ENCODE measurements at regions not wholly inside any gene's neighbourhood (a gene's known extent, or its start where the extent isn't known, plus 50 kb on each side); places are given as distances from the start of the nearest gene placed in this dataset.

DNA sequence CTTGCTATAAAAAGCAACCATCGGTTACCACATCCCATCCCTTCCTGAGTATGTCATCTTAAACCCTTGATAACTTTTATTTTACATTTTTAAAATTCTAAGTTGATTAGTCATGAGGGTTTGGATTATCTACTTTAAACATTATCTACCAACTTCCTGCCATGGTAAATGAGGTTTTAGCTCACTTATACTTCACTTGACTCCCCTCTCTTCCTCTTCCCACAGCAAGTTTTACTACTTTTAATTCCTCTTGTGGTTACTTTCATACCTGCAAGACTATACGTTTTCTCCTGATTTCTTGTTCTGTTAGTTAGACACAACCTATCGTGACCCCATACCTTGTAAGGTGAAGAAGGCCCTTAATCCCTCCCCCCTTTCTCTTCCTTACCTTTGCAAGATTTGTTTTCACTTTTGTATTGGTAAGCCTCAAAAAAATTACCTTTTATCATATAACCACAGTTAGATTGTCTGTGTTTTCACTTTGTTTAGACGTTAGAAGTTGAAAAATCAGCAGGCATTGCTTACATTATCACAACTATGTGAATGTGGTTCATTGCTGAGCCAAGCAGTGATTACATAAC, 60.1 kb upstream of the OGFRL1 start:
- H2BK20ac ChIP-seq (ENCODE audit: low read length): no peak overlapping the region
- 83% methylated on average over 4 of the region's 4 CpGs; no CpG with 5 or more reads in 1 of the 2 experiments for WGBS, 2 experiments (ENCODE audit: extremely low coverage in 1 of 2, insufficient coverage in 1 of 2, insufficient read length in 1 of 2, insufficient replicate concordance in 2 of 2, low coverage in 1 of 2, low lambda C conversion rate in 2 of 2, missing lambda C conversion rate in 1 of 2)
- FAIRE-seq: no peak
- no peak overlapping the region for H2AK5ac ChIP-seq (ENCODE audit: low read depth, low read length)
- no peaks in the 10 kb centered on the region for H3K36me3 ChIP-seq (ENCODE audit: control insufficient read depth in 2 of 4, insufficient read depth in 4 of 4, low read length in 3 of 4)
- no peak overlapping the region for H3K56ac ChIP-seq (replicated peaks; ENCODE audit: insufficient read length, low read depth, low read length)
- H2BK5ac ChIP-seq (ENCODE audit: low read depth, low read length): no peak overlapping the region
- H3K4me1 ChIP-seq (replicated peaks in 1 of 4; ENCODE audit: control insufficient read depth in 3 of 4, insufficient read depth in 4 of 4, low read length in 3 of 4): no peaks in the 10 kb centered on the region
- no peak overlapping the region for H4K8ac ChIP-seq (ENCODE audit: extremely low read depth, insufficient read depth, low read length)
- H4K5ac ChIP-seq (ENCODE audit: insufficient read length, low read depth, low read length): no peak overlapping the region
- H3K4me3 ChIP-seq (ENCODE audit: extremely low read depth in 1 of 4, insufficient read depth in 2 of 4, low read depth in 3 of 4, low read length in 4 of 4): no peak overlapping the region
- no peak overlapping the region for H3K23ac ChIP-seq (ENCODE audit: insufficient read length)
- no peak overlapping the region for H2BK120ac ChIP-seq (replicated peaks; ENCODE audit: low read depth, low read length)
- H3K27ac ChIP-seq (ENCODE audit: low read depth, low read length): no peak overlapping the region
- H3K23me2 ChIP-seq (ENCODE audit: low read depth, low read length): no peaks in the 10 kb centered on the region
- H3K9me3 ChIP-seq (ENCODE audit: insufficient read depth in 2 of 2, low read depth in 1 of 2, low read length in 1 of 2): no peaks in the 10 kb centered on the region
- H4K91ac ChIP-seq (replicated peaks; ENCODE audit: insufficient read length, low read length): no peak overlapping the region
- no peak overlapping the region for H3K4ac ChIP-seq (replicated peaks; ENCODE audit: insufficient read length, low read depth, low read length)
- no peak overlapping the region for H2AFZ ChIP-seq (ENCODE audit: low read length)
- H3K79me2 ChIP-seq (ENCODE audit: control insufficient read depth in 1 of 2, insufficient read depth in 2 of 2, low read length in 2 of 2): no peaks in the 10 kb centered on the region
- H2BK12ac ChIP-seq (ENCODE audit: low read depth, low read length): no peak overlapping the region
- no peak overlapping the region for H3K4me2 ChIP-seq (ENCODE audit: insufficient read depth in 1 of 2, low read depth in 2 of 2, low read length in 2 of 2)
- no peak for DNase-seq (ENCODE audit: low read depth in 1 of 2, low spot score in 2 of 2)
- no peaks in the 10 kb centered on the region for H3K27me3 ChIP-seq (replicated peaks in 1 of 4; ENCODE audit: control insufficient read depth in 3 of 4, extremely low read depth in 1 of 4, insufficient read depth in 3 of 4, low read length in 3 of 4)
- H3K18ac ChIP-seq (ENCODE audit: extremely low read depth, low read length): no peak overlapping the region
- no peak overlapping the region for H3K9ac ChIP-seq (replicated peaks in 1 of 4; ENCODE audit: extremely low read depth in 1 of 4, low read depth in 3 of 4, low read length in 3 of 4)
- no peaks in the 10 kb centered on the region for H4K20me1 ChIP-seq (replicated peaks in 1 of 2; ENCODE audit: control insufficient read depth in 1 of 2, insufficient read depth in 2 of 2, low read length in 2 of 2)
- no peaks in the 10 kb centered on the region for H3K79me1 ChIP-seq (ENCODE audit: low read depth, low read length)
- no peak overlapping the region for H2BK15ac ChIP-seq (ENCODE audit: low read length)
- POLR2A ChIA-PET (ENCODE audit: partially characterized antibody): no interaction called here
- H3K14ac ChIP-seq (ENCODE audit: insufficient read length): no peak overlapping the region
- CTCF ChIA-PET (ENCODE audit: partially characterized antibody): interaction anchor here (1.4 kb wide), 1 partner anchor 16 kb away, joined by 4 read pairs; no protein-coding TSS in a partner anchor
- no peak for TF ChIP-seq JUN (IDR thresholded peaks at IDR 0.05; ENCODE audit: low read depth, low read length)
- TF ChIP-seq JUND (IDR thresholded peaks at IDR 0.05; ENCODE audit: low read length): no peak
- no peak for TF ChIP-seq EGR1 (IDR thresholded peaks at IDR 0.05; ENCODE audit: borderline replicate concordance, low read depth, low read length)
- TF ChIP-seq SIRT6 (IDR thresholded peaks at IDR 0.05; ENCODE audit: low read length): no peak
- no peak for TF ChIP-seq CREB1 (IDR thresholded peaks at IDR 0.05)
- TF ChIP-seq SAP30 (IDR thresholded peaks at IDR 0.05; ENCODE audit: insufficient read depth, insufficient replicate concordance, low read length): no peak
- no peak for TF ChIP-seq POLR2A (IDR thresholded peaks at IDR 0.05; ENCODE audit: control extremely low read depth in 1 of 2, low read depth in 2 of 2, low read length in 2 of 2)
- TF ChIP-seq, protein P1, sequence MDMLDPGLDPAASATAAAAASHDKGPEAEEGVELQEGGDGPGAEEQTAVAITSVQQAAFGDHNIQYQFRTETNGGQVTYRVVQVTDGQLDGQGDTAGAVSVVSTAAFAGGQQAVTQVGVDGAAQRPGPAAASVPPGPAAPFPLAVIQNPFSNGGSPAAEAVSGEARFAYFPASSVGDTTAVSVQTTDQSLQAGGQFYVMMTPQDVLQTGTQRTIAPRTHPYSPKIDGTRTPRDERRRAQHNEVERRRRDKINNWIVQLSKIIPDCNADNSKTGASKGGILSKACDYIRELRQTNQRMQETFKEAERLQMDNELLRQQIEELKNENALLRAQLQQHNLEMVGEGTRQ (IDR thresholded peaks at IDR 0.05; ENCODE audit: low read length): no peak
- TF ChIP-seq, protein P2, sequence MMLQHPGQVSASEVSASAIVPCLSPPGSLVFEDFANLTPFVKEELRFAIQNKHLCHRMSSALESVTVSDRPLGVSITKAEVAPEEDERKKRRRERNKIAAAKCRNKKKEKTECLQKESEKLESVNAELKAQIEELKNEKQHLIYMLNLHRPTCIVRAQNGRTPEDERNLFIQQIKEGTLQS (IDR thresholded peaks at IDR 0.05; ENCODE audit: insufficient read depth, low read depth, low read length): no peak
- TF ChIP-seq E2F6 (IDR thresholded peaks at IDR 0.05): no peak
- no peak for TF ChIP-seq POU5F1 (IDR thresholded peaks at IDR 0.05; ENCODE audit: low read depth, low read length)
- no peak for TF ChIP-seq RXRA (IDR thresholded peaks at IDR 0.05; ENCODE audit: insufficient read depth, low read depth, low read length)
- TF ChIP-seq GABPA (IDR thresholded peaks at IDR 0.05; ENCODE audit: borderline replicate concordance, insufficient read depth, low read length): no peak
